NCI-H2196 (cell line): ENCODE measurements at regions not wholly inside any gene's neighbourhood (a gene's known extent, or its start where the extent isn't known, plus 50 kb on each side); places are given as distances from the start of the nearest gene placed in this dataset.
"Not testable (repeated sequence)": the region's sequence is repeated elsewhere in the genome, so short reads cannot be mapped to it uniquely, and the experiment has no call there.

Experiments used
- DNase-seq: peaks from one replicate; lab custom pipeline; 2025; ENCODE audit not compliant: unreplicated experiment; lab: John Stamatoyannopoulos, UW

GRCh38 chr5:52255308-52255707, 532.4 kb upstream of the ITGA1 start:
- no peak for DNase-seq

- no peak for DNase-seq
These were observed 524.9 kb upstream of the ITGA1 start for GRCh38 chr5:52262844-52263243.

- DNase-seq: no peak
These were observed 518.3 kb upstream of the ITGA1 start for GRCh38 chr5:52269401-52269800.

GRCh38 chr5:52269859-52270258, 517.9 kb upstream of the ITGA1 start:
- no peak for DNase-seq

GRCh38 chr5:52275639-52276038, 512.1 kb upstream of the ITGA1 start:
- DNase-seq: no peak

- DNase-seq: no peak
These were observed 510.6 kb upstream of the ITGA1 start for GRCh38 chr5:52277101-52277500.

- DNase-seq: no peak
These were observed 505.1 kb upstream of the ITGA1 start for GRCh38 chr5:52282647-52283046.

GRCh38 chr5:52283221-52283620, 504.5 kb upstream of the ITGA1 start:
- no peak for DNase-seq

GRCh38 chr5:52300703-52301372, 486.9 kb upstream of the ITGA1 start:
- no peak for DNase-seq

GRCh38 chr5:52304816-52305215, 482.9 kb upstream of the ITGA1 start:
- not testable (repeated sequence) for DNase-seq

GRCh38 chr5:52328220-52328806, 459.4 kb upstream of the ITGA1 start:
- DNase-seq: no peak

- DNase-seq: no peak
These were observed 456.0 kb upstream of the ITGA1 start for GRCh38 chr5:52331725-52332124.

- DNase-seq: no peak
These were observed 453.3 kb upstream of the ITGA1 start for GRCh38 chr5:52334367-52334766.

GRCh38 chr5:52339285-52339684, 448.4 kb upstream of the ITGA1 start:
- no peak for DNase-seq

GRCh38 chr5:52342361-52342760, 445.4 kb upstream of the ITGA1 start:
- DNase-seq: no peak

GRCh38 chr5:52356311-52356918, 431.3 kb upstream of the ITGA1 start:
- DNase-seq: peak; percentile 0

GRCh38 chr5:52359261-52359660, 428.5 kb upstream of the ITGA1 start:
- no peak for DNase-seq

GRCh38 chr5:52360985-52361384, 426.7 kb upstream of the ITGA1 start:
- no peak for DNase-seq

- DNase-seq: no peak
These were observed 413.4 kb upstream of the ITGA1 start for GRCh38 chr5:52374286-52374685.

- DNase-seq: no peak
These were observed 411.7 kb upstream of the ITGA1 start for GRCh38 chr5:52375969-52376368.

- no peak for DNase-seq
These were observed 411.1 kb upstream of the ITGA1 start for GRCh38 chr5:52376592-52376991.

- DNase-seq: no peak
These were observed 409.5 kb upstream of the ITGA1 start for GRCh38 chr5:52378237-52378636.

- DNase-seq: no peak
These were observed 399.4 kb upstream of the ITGA1 start for GRCh38 chr5:52388349-52388748.
